IPS-20b (cell line): ENCODE measurements at regions not wholly inside any gene's neighbourhood (a gene's known extent, or its start where the extent isn't known, plus 50 kb on each side); places are given as distances from the start of the nearest gene placed in this dataset.

ENCODE experiments used
- H3K27ac ChIP-seq: one replicate; pipeline ENCODE4 v1.5.1; 2013; ENCODE audit warnings: low read length
- H3K27me3 ChIP-seq: 2 replicates; pipeline ENCODE4 v1.6.1; 2013; ENCODE audit warnings: mild to moderate bottlenecking, low read length, inconsistent platforms; ENCODE audit not compliant: insufficient read depth
- H3K36me3 ChIP-seq: 2 replicates; pipeline ENCODE4 v1.6.1; 2013; ENCODE audit warnings: low read depth, mild to moderate bottlenecking, inconsistent platforms, low read length, moderate library complexity; ENCODE audit not compliant: insufficient read depth
- H3K4me1 ChIP-seq: 2 replicates; pipeline ENCODE4 v1.6.1; 2013; ENCODE audit warnings: mild to moderate bottlenecking, control low read depth, inconsistent platforms, low read length, moderate library complexity; ENCODE audit not compliant: insufficient read depth
- H3K4me3 ChIP-seq: 2 replicates; pipeline ENCODE4 v1.5.1; 2013; ENCODE audit warnings: mild to moderate bottlenecking, low read length, inconsistent platforms
- H3K9ac ChIP-seq: 2 replicates; pipeline ENCODE4 v1.6.1; 2013; ENCODE audit warnings: low read depth, mild to moderate bottlenecking, inconsistent platforms, low read length, moderate library complexity
- H3K9me3 ChIP-seq: 2 replicates; pipeline ENCODE4 v1.6.1; 2013; ENCODE audit warnings: mild to moderate bottlenecking, low read depth, low read length, inconsistent platforms; ENCODE audit not compliant: insufficient read depth

- no peak overlapping the region for H3K4me3 ChIP-seq
- H3K9me3 ChIP-seq: no peaks in the 10 kb centered on the region
- no peak overlapping the region for H3K9ac ChIP-seq
- no peaks in the 10 kb centered on the region; the same call in 1 of the 2 replicates for H3K4me1 ChIP-seq
- no peak overlapping the region for H3K27ac ChIP-seq
- H3K27me3 ChIP-seq: no peaks in the 10 kb centered on the region
- no peaks in the 10 kb centered on the region for H3K36me3 ChIP-seq
Observed at GRCh38 chr20:39619271-39619785, 657.2 kb downstream of the DHX35 start.

- Histone ChIP-seq H3K4me3 (no peak overlapping the region), H3K9ac (no peak overlapping the region), H3K27me3 (no peaks in the 10 kb centered on the region), H3K36me3 (no peaks in the 10 kb centered on the region), H3K9me3 (no peaks in the 10 kb centered on the region), H3K27ac (no peak overlapping the region), H3K4me1 (no peaks in the 10 kb centered on the region)
Observed at GRCh38 chr20:39611901-39612300, 649.8 kb downstream of the DHX35 start.

- no peak overlapping the region for H3K4me3 ChIP-seq
- no peaks in the 10 kb centered on the region for H3K9me3 ChIP-seq
- no peaks in the 10 kb centered on the region for H3K4me1 ChIP-seq
- no peak overlapping the region for H3K27ac ChIP-seq
- H3K27me3 ChIP-seq: no peaks in the 10 kb centered on the region
- H3K9ac ChIP-seq: no peak overlapping the region
- H3K36me3 ChIP-seq: no peaks in the 10 kb centered on the region
Observed at GRCh38 chr20:39607141-39607540, 645.0 kb downstream of the DHX35 start.

GRCh38 chr20:39605908-39606307, 643.8 kb downstream of the DHX35 start:
- no peaks in the 10 kb centered on the region for H3K9me3 ChIP-seq
- H3K27me3 ChIP-seq: no peaks in the 10 kb centered on the region
- no peaks in the 10 kb centered on the region for H3K4me1 ChIP-seq
- H3K27ac ChIP-seq: no peak overlapping the region
- H3K4me3 ChIP-seq: no peak overlapping the region
- H3K36me3 ChIP-seq: no peaks in the 10 kb centered on the region
- H3K9ac ChIP-seq: no peak overlapping the region

- H3K4me1 ChIP-seq: no peaks in the 10 kb centered on the region
- no peak overlapping the region for H3K27ac ChIP-seq
- no peak overlapping the region for H3K9ac ChIP-seq
- H3K27me3 ChIP-seq: no peaks in the 10 kb centered on the region
- H3K36me3 ChIP-seq: no peaks in the 10 kb centered on the region
- H3K4me3 ChIP-seq: no peak overlapping the region
- no peaks in the 10 kb centered on the region for H3K9me3 ChIP-seq
Observed at GRCh38 chr20:39605361-39605760, 643.2 kb downstream of the DHX35 start.

- H3K27me3 ChIP-seq: no peaks in the 10 kb centered on the region
- H3K9me3 ChIP-seq: no peaks in the 10 kb centered on the region
- H3K4me3 ChIP-seq: no peak overlapping the region
- H3K36me3 ChIP-seq: no peaks in the 10 kb centered on the region
- no peak overlapping the region for H3K27ac ChIP-seq
- no peak overlapping the region for H3K9ac ChIP-seq
- H3K4me1 ChIP-seq: no peaks in the 10 kb centered on the region
Observed at GRCh38 chr20:39603219-39603618, 641.1 kb downstream of the DHX35 start.

DNA sequence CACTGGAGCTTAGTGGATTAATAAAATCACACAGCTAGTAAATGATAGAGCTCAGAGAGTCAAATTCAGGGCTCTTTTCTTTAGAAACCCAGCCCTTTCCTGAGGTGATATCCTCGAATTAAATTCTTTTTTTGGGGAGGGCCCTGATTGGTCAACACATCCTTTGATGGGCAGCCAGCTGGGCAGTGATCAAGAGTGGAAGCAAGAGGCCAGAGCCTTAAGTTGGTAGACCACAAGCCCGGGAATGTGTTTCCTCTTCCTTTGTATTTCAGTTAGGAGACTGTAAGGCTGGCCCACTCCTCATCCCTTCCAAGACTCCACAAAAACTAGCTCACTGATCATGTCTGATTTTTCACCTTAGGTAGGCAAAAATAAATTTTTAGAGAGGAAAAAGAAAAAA, 640.5 kb downstream of the DHX35 start:
- Histone ChIP-seq H3K4me1 (no peaks in the 10 kb centered on the region), H3K27me3 (no peaks in the 10 kb centered on the region), H3K27ac (no peak overlapping the region), H3K4me3 (no peak overlapping the region), H3K9ac (no peak overlapping the region), H3K9me3 (no peaks in the 10 kb centered on the region), H3K36me3 (no peaks in the 10 kb centered on the region)

GRCh38 chr20:39600871-39601270, 638.7 kb downstream of the DHX35 start:
- Histone ChIP-seq H3K36me3 (no peaks in the 10 kb centered on the region), H3K9ac (no peak overlapping the region), H3K9me3 (no peaks in the 10 kb centered on the region), H3K27ac (no peak overlapping the region), H3K4me3 (no peak overlapping the region), H3K4me1 (no peaks in the 10 kb centered on the region), H3K27me3 (no peaks in the 10 kb centered on the region)

DNA sequence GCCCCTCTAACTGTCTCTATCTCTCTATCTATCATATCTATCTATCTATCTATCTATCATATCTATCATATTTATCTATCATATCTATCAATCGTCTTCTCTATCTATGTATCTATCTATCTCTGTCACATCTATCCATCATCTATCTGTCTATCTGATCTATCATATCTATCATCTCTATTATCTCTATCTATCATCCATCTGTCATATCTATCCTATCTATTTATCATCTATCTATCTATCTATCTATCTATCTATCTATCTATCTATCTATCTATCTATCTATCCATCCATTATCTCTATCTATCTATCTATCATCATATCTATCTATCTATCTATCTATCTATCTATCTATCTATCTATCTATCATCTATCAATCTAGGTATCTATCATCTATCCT, 638.0 kb downstream of the DHX35 start:
- no peak overlapping the region for H3K4me3 ChIP-seq
- no peaks in the 10 kb centered on the region for H3K36me3 ChIP-seq
- H3K27ac ChIP-seq: no peak overlapping the region
- H3K27me3 ChIP-seq: no peaks in the 10 kb centered on the region
- H3K4me1 ChIP-seq: no peaks in the 10 kb centered on the region
- H3K9ac ChIP-seq: no peak overlapping the region
- no peaks in the 10 kb centered on the region for H3K9me3 ChIP-seq

DNA sequence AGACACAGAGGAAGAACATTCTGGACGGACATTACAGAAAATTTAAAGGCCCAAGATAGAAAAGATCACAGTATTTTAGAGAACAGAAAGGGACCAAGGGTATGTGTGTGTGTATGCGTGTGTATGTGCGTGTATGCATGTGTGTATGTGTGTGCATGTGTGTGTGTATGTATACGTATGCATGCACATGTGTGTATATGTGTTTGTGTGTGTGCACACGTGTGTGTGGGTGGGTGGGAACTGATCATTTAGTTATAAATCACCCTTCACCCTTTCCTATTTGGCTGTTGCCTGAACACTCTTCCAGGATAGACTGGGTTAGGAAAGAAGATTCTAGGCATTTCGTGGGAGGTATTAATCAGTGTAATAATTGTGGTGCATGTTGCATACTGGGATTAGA, 634.4 kb downstream of the DHX35 start:
- Histone ChIP-seq H3K36me3 (no peaks in the 10 kb centered on the region), H3K27me3 (no peaks in the 10 kb centered on the region), H3K4me3 (no peak overlapping the region), H3K9me3 (no peaks in the 10 kb centered on the region), H3K9ac (no peak overlapping the region), H3K27ac (no peak overlapping the region), H3K4me1 (no peaks in the 10 kb centered on the region)

DNA sequence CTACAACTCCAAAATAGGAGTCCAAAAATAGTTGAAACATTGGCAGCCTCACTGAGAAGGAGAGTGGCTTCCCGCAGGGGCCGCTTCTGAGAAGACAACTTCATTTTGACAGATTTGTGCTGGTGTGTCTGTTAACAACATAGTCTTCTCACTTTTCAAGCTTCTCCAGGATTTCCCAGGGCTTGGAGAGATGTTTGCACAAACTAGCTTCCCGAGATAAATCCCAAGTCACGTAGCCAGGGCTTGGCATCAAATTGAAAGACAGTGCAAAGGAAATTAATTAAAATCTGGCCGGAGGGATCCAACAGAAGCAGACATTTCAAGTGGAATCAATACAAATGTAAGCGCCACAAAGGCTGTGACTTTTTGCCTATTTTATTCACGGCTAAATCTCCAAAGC, 630.2 kb downstream of the DHX35 start:
- no peaks in the 10 kb centered on the region for H3K9me3 ChIP-seq
- no peak overlapping the region for H3K27ac ChIP-seq
- H3K9ac ChIP-seq: no peak overlapping the region
- H3K27me3 ChIP-seq: no peaks in the 10 kb centered on the region
- H3K4me1 ChIP-seq: no peaks in the 10 kb centered on the region
- H3K4me3 ChIP-seq: no peak overlapping the region
- H3K36me3 ChIP-seq: no peaks in the 10 kb centered on the region

- Histone ChIP-seq H3K4me1 (no peaks in the 10 kb centered on the region), H3K27me3 (no peaks in the 10 kb centered on the region), H3K9ac (no peak overlapping the region), H3K4me3 (no peak overlapping the region), H3K36me3 (no peaks in the 10 kb centered on the region), H3K27ac (no peak overlapping the region), H3K9me3 (no peaks in the 10 kb centered on the region)
Observed at GRCh38 chr20:39588148-39588757, 626.1 kb downstream of the DHX35 start.
